Parathyroid adenoma (tissue), 2 donors: ENCODE measurements at regions not wholly inside any gene's neighbourhood (a gene's known extent, or its start where the extent isn't known, plus 50 kb on each side); places are given as distances from the start of the nearest gene placed in this dataset.

ENCODE experiments used
- H2AFZ ChIP-seq: fragments of 300-600 bp; sonication (generic); one replicate; pipeline ENCODE4 v1.7.0; 2017; ENCODE audit warnings: antibody characterized with exemption, mild to moderate bottlenecking
- H3K27ac ChIP-seq: fragments of 300-600 bp; sonication (generic); one replicate; pipeline ENCODE4 v1.7.0; 2017
- H3K27me3 ChIP-seq: fragments of 300-600 bp; sonication (generic); one replicate; pipeline ENCODE4 v1.7.0; 2017; ENCODE audit warnings: low read length; ENCODE audit not compliant: control insufficient read depth, insufficient read depth
- H3K36me3 ChIP-seq: fragments of 300-600 bp; sonication (generic); one replicate; pipeline ENCODE4 v1.7.0; 2017; ENCODE audit warnings: low read length; ENCODE audit not compliant: control insufficient read depth, insufficient read depth
- H3K4me1 ChIP-seq: fragments of 300-600 bp; sonication (generic); one replicate; pipeline ENCODE4 v1.7.0; 2017; ENCODE audit warnings: control low read depth
- H3K4me2 ChIP-seq: fragments of 300-600 bp; sonication (generic); one replicate; pipeline ENCODE4 v1.7.0; 2017; ENCODE audit warnings: low read length
- H3K4me3 ChIP-seq: fragments of 300-600 bp; sonication (generic); one replicate; pipeline ENCODE4 v1.7.0; 2017; ENCODE audit warnings: low read depth, low read length
- H3K79me2 ChIP-seq: fragments of 300-600 bp; sonication (generic); one replicate; pipeline ENCODE4 v1.7.0; 2017; ENCODE audit warnings: control low read depth
- H3K9ac ChIP-seq: fragments of 300-600 bp; sonication (generic); one replicate; pipeline ENCODE4 v1.7.0; 2017; ENCODE audit warnings: mild to moderate bottlenecking
- H3K9me3 ChIP-seq: fragments of 300-600 bp; sonication (generic); one replicate; pipeline ENCODE4 v1.7.0; 2017; ENCODE audit warnings: low read length; ENCODE audit not compliant: control insufficient read depth
- CTCF ChIP-seq: fragments of 300-600 bp; sonication (generic); IDR thresholded peaks from one replicate; pipeline ENCODE4 v1.7.0; 2017; ENCODE audit warnings: antibody characterized with exemption, mild to moderate bottlenecking
- donor health status: primary hyperparathyroidism.

DNA sequence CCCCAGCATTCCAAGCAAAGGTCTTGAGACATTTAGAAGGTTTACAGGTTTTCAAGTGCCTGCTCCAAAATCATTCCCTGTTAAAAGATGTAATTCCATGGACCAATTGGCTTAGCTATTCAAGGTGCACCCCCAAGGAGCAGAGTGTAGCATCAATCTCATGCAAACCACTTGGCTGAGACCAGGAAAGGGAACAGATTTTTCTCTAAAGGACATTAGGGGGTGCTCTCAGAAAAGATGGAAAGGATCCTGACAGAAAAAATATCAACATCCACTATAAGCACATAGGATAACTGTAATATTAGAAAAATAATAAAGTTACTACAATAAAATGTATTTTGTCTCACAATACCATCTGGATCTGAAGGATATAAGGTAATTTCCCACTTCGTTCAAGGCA is 328.0 kb upstream of the CDIN1 start:
- Histone ChIP-seq H3K9me3 (no peaks in the 10 kb centered on the region), H3K36me3 (no peaks in the 10 kb centered on the region), H3K27me3 (no peaks in the 10 kb centered on the region), H3K9ac (no peak overlapping the region), H3K4me2 (no peak overlapping the region), H3K4me3 (no peak overlapping the region), H3K79me2 (no peaks in the 10 kb centered on the region), H3K27ac (no peak overlapping the region), H2AFZ (no peak overlapping the region), H3K4me1 (no peaks in the 10 kb centered on the region)
- TF ChIP-seq CTCF: no peak

GRCh38 chr15:36252146-36252711 is 327.2 kb upstream of the CDIN1 start:
- Histone ChIP-seq H3K4me1 (no peaks in the 10 kb centered on the region), H3K27me3 (no peaks in the 10 kb centered on the region), H3K79me2 (no peaks in the 10 kb centered on the region), H3K9me3 (no peaks in the 10 kb centered on the region), H3K4me2 (no peak overlapping the region), H3K27ac (no peak overlapping the region), H3K9ac (no peak overlapping the region), H3K4me3 (no peak overlapping the region), H2AFZ (no peak overlapping the region), H3K36me3 (no peaks in the 10 kb centered on the region)
- TF ChIP-seq CTCF: no peak

GRCh38 chr15:36254426-36254825 is 325.0 kb upstream of the CDIN1 start:
- Histone ChIP-seq H3K9ac (no peak overlapping the region), H3K36me3 (no peaks in the 10 kb centered on the region), H3K27me3 (no peaks in the 10 kb centered on the region), H3K4me1 (no peaks in the 10 kb centered on the region), H3K27ac (no peak overlapping the region), H3K4me2 (no peak overlapping the region), H3K9me3 (no peaks in the 10 kb centered on the region), H3K4me3 (no peak overlapping the region), H3K79me2 (no peaks in the 10 kb centered on the region), H2AFZ (no peak overlapping the region)
- TF ChIP-seq CTCF: no peak

- H3K79me2 ChIP-seq: no peaks in the 10 kb centered on the region
- H3K9me3 ChIP-seq: no peaks in the 10 kb centered on the region
- H3K36me3 ChIP-seq: no peaks in the 10 kb centered on the region
- no peaks in the 10 kb centered on the region for H3K27me3 ChIP-seq
- TF ChIP-seq CTCF: no peak
- H3K4me3 ChIP-seq: no peak overlapping the region
- no peaks in the 10 kb centered on the region for H3K4me1 ChIP-seq
- H3K9ac ChIP-seq: no peak overlapping the region
- H3K27ac ChIP-seq: no peak overlapping the region
- H2AFZ ChIP-seq: no peak overlapping the region
- H3K4me2 ChIP-seq: no peak overlapping the region
Measured at GRCh38 chr15:36256404-36256807, 323.0 kb upstream of the CDIN1 start.

DNA sequence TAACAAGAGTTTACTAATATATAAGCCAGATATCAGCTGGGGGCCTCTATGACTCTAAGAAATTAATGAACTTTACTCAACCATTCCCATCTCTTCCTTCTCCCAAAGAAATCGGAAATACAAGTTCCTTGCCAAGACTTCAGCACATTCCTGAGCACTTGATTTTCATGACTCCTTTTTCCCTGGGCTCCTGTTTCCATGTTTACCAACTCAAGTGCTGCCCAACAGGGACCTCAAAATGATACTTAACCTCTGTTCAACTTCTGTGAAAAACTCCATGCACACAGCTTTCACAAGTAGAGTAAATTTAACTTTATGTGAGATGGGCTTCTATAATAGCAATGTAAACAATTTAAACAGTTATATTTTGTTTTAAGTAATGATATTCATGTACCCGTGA is 315.8 kb upstream of the CDIN1 start:
- Histone ChIP-seq H3K4me2 (no peak overlapping the region), H3K9ac (no peak overlapping the region), H3K4me3 (no peak overlapping the region), H3K79me2 (no peaks in the 10 kb centered on the region), H3K4me1 (no peaks in the 10 kb centered on the region), H3K27me3 (no peaks in the 10 kb centered on the region), H3K9me3 (no peaks in the 10 kb centered on the region), H3K36me3 (no peaks in the 10 kb centered on the region), H2AFZ (no peak overlapping the region), H3K27ac (no peak overlapping the region)
- no peak for TF ChIP-seq CTCF
